GM12878 (cell line): ENCODE measurements at regions not wholly inside any gene's neighbourhood (a gene's known extent, or its start where the extent isn't known, plus 50 kb on each side); places are given as distances from the start of the nearest gene placed in this dataset.

Experiments
- PAX8 ChIP-seq: fragments of 450-650 bp; IDR thresholded peaks from 2 replicates; pipeline ENCODE4 v1.6.1; 2017; ENCODE audit warnings: mild to moderate bottlenecking, moderate library complexity
- RUNX3 ChIP-seq: IDR thresholded peaks from 2 replicates; pipeline ENCODE4 v1.6.1; 2012; ENCODE audit warnings: low read length, inconsistent platforms
- SMC3 ChIP-seq: IDR thresholded peaks from 2 replicates; pipeline ENCODE4 v1.6.1; 2011; ENCODE audit warnings: low read length, improper control_type of control experiment, borderline replicate concordance
- SREBF1 ChIP-seq: IDR thresholded peaks from 2 replicates; pipeline ENCODE4 v1.6.1; 2012; ENCODE audit warnings: mild to moderate bottlenecking, low read length
- SUPT20H ChIP-seq: IDR thresholded peaks from 2 replicates; pipeline ENCODE4 v1.6.1; 2011; ENCODE audit warnings: low read depth, mild to moderate bottlenecking, low read length, moderate library complexity, borderline replicate concordance; ENCODE audit not compliant: control insufficient read depth
- TAF1 ChIP-seq: IDR thresholded peaks from 2 replicates; pipeline ENCODE4 v1.6.1; 2011; ENCODE audit warnings: mild to moderate bottlenecking, low read depth, low read length, borderline replicate concordance
- TARDBP ChIP-seq: IDR thresholded peaks from 2 replicates; pipeline ENCODE4 v1.6.1; 2016; ENCODE audit warnings: borderline replicate concordance
- ZNF384 ChIP-seq: IDR thresholded peaks from 2 replicates; pipeline ENCODE4 v1.6.1; 2012; ENCODE audit warnings: low read depth, mild to moderate bottlenecking, low read length, improper control_type of control experiment, borderline replicate concordance
- ZNF592 ChIP-seq: fragments of 450-650 bp; IDR thresholded peaks from 2 replicates; pipeline ENCODE4 v1.6.1; 2017; ENCODE audit warnings: mild to moderate bottlenecking, moderate library complexity
- TF ChIP-seq, protein P1 (sequence below): IDR thresholded peaks from 2 replicates; pipeline ENCODE4 v1.6.1; 2012; ENCODE audit warnings: low read length, inconsistent platforms

GRCh38 chr7:116150588-116150987, 59.8 kb upstream of the TES start (continued):
- peak; percentile 43 for TF ChIP-seq RUNX3
- no peak for TF ChIP-seq ZNF384
- no peak for TF ChIP-seq TAF1
- TF ChIP-seq SMC3, result no peak
- no peak for TF ChIP-seq TARDBP
- TF ChIP-seq ZNF592, result no peak
- no peak for TF ChIP-seq SUPT20H
- TF ChIP-seq, protein P1, sequence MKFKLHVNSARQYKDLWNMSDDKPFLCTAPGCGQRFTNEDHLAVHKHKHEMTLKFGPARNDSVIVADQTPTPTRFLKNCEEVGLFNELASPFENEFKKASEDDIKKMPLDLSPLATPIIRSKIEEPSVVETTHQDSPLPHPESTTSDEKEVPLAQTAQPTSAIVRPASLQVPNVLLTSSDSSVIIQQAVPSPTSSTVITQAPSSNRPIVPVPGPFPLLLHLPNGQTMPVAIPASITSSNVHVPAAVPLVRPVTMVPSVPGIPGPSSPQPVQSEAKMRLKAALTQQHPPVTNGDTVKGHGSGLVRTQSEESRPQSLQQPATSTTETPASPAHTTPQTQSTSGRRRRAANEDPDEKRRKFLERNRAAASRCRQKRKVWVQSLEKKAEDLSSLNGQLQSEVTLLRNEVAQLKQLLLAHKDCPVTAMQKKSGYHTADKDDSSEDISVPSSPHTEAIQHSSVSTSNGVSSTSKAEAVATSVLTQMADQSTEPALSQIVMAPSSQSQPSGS, result peak; percentile 67; the same call in 1 of the 2 replicates
- peak; percentile 78 for TF ChIP-seq SREBF1
- TF ChIP-seq PAX8, result no peak
